HG03469 (cell line): ENCODE measurements at regions not wholly inside any gene's neighbourhood (a gene's known extent, or its start where the extent isn't known, plus 50 kb on each side); places are given as distances from the start of the nearest gene placed in this dataset.

Experiments used
- ATAC-seq: cut with Tn5 transposase; IDR thresholded peaks from one replicate; pipeline ENCODE4 v1.9.1; 2021; ENCODE audit warnings: mild to moderate bottlenecking, moderate library complexity, moderate number of reproducible peaks; ENCODE audit not compliant: unreplicated experiment

DNA sequence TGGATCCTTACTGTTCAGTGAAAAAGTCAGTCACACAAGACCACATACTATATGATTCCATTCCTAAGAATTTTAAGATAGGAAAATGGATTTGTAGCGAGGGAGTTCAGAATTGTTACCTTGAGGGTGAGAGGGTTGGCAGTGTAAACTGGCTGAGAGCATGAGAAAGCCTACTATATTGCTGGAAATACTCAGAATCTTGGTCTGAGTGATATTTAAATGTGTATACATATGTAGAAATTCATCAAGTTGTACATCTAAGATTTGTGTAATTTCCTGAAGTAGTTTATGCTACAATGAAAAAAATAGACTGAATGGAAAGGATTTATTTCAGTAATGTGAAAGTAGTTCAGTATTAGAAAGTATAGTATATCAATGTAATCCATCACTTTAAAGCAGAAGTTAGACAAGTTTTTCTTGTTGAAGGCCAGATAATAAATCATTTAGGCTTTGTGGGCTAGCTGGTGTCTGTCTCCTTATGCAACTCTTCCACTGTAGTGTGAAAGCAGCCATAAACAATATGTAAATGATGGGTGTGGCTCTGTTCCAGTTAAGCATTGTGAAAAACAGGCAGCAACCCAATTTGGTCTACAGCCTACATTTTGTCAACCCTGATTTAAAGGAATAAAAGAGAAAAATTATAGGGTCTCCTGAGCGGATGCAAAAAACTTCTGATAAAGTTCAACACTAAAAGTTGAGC is 127.2 kb upstream of the THY1 start:
- ATAC-seq = no peak

DNA sequence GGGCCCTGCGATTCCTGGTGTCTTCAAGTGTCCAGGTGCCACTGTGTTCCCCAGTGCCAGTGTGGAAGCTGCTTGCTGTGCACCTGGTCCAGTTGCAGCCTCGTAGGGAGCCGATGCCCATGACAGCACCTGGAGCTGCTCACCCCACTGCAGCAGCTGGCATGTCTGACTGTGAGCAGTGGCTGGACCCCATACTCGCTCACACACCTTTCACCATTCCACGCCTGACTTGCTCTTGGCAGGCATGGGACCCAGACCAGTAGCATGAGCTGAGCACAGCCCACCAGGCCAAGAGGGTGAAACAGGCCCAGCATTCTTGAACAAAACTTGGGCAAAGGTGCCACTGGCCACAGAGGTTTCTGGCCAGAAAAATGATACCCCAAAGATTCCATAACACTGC is 124.5 kb upstream of the THY1 start:
- ATAC-seq = no peak

DNA sequence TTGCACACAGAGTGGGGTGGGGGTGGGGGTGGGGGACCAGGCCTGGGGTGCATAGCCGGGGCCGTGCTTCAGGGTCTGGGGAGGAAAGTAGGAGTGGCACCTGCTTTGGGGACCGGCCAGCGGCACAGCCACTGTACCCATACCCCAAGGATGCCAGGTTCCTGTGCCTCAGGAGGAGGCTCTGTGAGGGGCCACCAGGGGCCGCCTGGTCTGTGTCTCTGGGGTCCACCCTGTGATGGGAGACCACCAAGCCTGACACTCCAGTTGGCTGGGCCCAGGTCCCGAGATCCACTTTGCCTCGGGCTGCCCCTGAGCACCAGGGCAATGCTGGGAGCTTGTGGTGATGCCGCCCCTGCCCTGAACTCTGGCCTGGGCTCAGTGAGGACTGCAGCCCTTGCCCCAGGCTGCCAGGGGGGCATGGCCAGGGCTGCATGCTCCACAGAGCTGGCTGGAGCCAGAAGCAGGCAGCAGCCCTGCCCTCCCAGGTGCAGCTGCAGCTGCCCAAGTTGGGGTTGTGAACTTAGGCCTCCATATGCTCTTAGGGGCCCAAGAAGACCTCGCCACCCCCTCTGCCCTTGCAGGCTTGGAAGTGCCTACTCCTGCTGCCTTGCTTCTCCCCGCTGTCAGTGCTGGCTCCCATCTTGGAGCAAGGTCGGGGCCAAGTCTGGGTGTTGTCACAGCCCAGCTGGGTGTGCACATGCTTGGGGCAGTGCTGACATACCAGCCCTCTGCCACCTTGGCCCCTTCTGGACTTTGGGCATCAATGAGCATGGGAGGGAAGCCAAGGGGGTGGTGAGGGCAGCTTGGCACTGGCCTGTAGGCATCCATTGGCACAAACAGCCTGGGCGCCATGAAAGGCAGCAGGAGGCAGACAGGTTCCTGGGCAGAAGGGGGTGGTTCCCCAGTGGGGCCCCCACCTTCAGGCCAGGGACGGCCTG is 123.3 kb upstream of the THY1 start:
- ATAC-seq = no peak

DNA sequence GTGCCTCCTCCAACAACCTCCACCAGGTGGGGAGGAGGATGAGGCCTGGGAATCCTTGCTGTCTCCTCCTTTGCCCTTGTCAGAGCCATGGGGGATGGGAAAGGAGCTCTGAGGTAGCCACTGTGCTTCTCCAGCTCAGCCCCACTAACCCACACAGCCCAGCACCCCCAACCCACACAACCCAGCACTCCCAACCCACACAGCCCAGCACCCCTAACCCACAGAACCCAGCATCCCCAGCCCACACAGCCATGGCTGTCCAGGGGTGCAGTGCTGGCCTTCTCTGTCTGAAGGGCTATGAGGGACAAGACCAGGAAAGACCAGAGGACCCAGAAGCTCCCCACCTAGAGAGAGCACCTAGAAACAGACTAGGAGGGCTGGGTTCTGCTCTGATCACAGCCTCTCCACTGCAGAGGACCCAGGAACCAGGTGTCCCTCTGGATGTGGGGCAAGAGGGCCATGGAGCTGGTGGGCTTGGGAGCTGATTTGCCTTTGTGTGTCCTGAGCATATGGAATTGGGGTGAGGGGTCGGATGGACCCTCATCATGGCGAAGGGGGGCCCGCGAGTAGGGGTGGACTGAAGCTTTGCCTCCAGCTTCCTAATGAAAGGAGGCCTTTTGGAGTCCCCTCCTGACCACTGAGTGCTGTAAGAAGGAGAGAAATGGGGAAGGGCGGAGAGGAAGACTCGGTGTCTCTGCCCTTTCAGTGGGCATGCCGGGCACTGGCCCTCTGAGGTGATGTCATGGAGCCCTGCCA is 117.6 kb upstream of the THY1 start:
- ATAC-seq = no peak

DNA sequence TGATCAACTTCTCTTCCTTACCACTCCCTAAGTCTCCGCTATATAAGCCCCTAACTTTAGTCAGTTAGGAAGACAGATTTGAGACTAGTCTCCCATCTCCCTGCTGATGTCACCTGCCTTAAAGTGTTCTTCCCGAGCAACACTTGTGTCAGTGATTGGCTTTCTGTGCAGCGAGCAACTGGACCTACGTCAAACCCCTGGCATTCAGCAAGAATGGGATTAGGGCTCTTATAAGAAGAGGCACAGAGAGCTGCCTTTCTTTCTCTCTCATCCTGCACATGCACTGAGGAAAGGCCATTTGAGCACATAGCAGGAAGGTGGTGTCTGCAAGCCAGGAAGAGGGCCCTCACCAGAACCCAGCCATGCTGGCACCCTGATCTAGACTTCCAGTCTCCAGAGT is 116.6 kb upstream of the THY1 start:
- ATAC-seq = no peak

DNA sequence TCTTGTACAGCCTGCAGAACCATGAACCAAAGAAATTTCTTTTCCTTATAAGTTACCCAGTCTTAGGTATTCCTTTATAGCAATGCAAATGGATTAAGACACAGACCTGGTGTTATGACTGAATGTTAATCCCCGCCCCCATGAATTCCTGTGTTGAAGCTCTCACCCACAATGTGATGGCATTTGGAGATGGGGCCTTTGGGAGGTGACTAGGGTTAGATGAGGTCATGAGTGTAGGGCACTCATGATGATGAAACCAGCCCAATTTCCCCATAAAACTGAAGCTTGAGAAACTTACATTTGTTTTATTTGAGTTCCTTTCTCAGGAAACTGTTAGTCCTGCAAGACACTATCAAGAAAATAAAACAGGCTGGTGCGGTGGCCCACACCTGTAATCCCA is 115.8 kb upstream of the THY1 start:
- no peak for ATAC-seq

DNA sequence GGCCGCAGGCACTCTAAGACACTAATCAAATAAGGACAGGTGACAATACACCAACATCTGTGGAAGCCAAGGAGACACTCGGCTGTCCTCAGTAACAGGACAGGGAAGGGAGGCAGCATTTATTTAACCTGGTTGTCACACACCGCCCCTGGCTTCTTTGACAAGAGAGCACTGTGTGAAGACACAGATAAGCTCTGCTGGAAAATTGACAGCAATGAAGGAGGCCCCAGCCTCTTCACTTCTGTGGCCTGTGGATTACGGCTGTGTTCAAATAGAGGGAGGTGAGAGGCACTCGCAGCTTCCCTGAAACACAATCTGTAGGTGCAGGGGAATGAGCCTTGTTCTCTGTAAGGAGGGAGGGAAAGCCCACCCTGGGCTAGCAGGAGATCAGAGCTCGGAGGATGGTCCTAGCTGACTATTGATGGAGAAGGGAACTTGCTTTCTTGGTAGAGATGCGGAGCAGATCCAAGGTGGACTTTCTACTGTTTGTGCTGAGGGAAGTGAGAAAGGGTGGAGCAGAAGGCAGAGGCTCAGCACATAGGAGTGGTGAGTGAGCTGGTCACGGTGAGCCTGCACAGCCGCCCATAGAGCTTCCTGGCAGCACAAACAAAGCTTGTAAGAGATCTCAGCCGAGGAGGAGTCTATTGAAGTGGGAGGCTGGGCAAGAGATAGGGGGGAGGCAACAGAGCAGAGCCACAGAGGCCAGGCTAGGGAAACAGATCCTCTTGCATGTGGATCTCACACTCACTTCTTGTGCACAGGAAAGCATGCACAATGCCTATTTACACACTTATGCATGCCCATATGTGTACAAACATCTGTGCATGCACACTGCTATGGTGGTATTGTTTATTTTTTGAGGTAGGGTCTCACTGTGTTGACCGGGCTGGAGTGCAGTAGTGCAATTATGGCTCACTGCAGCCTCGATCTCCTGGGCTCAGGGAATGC is 114.6 kb upstream of the THY1 start:
- ATAC-seq = no peak

DNA sequence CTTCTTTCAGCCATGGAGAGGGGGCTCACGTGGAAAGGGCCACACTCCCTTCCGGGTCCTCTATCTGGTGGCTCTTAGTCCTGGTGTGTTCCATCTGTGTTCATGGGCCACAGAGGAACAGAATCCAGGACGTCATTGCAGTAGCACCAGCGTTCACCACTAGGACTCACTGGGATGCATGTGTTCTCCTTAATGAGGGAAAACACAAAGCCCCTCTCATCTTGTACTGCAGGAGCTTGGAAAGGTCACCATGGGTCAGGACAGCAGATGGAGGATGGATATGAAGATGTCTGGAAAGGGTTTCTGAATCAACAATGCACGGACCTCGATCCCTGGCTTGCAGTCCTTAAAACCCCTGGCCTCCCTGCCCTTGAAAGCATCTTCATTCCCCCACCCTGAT is 113.8 kb upstream of the THY1 start:
- ATAC-seq = no peak

DNA sequence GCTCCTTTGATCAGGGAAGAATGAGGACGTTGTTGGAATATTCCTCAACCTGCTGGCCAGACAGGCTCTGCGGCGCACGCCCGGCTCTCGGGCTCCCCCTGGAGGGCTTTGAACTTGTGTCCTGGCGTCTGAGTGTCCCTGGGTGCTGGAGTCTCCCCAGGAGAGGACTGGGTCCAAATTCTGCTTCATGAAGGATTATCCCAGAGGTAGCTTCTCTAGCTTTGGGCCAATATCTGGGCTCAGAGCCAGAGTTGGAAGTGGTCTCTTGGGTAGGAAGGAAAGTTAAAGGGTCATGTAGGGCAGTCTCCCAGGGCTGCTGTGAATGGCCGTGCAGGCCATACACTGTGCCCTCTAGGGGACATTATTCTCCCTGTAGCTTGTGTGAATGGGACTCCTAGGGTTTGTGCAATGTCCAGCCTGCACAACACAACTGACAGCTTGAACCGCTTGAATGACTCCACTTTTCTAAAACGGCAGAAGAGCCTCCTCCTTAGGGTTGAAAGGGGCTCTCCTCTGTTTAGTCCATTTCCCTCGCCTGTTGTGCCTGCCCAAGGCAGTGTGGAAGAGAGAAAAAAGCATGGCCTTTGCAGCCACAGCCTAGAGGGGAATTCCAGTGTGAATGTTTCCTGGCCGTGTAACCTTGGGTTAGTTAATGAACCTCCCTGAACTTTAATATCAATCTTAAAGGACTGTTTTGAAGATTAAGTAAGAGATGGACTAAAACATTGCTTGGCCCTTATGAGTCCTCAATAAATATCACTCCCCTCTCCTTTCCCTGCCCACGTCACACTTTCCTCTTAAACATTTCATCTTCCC is 111.2 kb upstream of the THY1 start:
- ATAC-seq = no peak

DNA sequence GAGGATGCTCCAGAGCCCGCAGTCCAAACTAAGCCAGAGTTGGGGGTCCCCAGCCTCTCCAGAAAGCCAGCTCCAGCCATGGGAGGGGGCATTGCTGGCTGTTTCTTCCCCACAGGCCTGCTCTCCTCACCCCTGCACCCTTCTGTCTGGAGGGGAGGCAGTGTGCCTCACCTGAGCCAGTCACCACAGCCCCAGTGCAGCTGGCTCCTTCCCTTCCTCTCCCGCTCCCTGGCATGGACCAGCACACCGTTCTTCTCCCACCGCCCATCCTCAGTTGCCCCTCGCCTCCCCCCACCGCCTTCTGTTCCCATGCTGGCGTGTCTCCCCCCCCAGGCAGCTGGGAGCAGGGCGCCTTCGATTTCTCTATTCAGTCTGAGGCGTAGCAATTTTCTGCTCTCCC is 110.5 kb upstream of the THY1 start:
- no peak for ATAC-seq

DNA sequence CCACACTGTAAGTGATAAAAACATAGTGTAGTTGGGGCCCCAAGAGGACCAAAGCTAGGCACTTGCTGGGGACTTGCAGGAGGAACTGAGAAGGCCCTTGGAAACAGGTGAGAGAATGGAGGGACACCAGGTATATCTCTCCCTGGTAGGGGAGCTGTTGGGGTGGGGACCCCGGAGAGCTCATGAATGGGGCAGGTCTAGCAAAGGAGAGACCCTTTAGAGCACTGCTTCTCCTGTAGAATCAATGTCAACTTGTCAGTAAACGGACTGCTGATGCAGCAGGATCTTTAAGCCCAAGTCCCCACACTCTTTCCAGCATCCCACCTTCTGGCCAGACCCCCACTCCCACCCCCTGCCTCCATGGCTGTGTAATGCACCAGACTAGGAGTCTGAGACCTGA is 109.6 kb upstream of the THY1 start:
- ATAC-seq = no peak

DNA sequence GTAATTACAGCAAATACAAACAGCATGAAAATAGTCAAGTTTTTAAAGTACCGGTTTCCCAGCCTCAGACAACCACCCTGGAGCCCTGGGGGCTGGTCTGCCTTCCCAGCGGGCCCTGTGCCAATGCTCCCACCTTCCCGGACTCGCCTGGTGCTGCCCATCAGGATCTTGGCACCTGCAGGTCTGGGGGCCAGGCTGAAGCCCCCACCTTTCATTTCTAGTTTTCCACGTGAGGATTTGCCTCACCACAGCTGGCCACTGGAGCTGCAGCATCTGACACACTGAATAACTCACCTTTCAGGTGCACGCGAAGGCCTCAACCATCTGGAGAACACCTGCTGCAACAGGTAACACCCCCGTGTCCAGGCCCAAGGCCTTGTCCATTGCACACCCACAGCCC is 108.7 kb upstream of the THY1 start:
- no peak for ATAC-seq

DNA sequence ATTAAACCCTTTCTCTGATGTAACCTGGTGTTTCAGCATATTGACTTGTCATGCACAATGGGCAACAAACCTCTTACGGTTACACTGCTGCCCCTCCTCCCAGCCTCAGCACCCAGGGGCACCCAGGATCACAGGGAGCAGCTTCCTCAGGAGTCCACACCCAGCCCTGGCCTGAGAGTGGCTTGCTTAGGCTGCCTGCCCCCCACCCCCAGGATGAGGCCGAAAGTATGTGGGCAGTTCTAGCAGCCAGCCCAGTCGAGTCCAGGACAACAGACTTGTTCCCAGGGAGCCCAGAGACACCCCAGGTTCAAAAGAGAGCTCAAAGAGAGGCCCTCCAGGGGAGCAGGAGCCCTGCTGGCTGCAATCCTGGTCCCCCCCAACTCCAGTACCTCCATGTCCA is 108.1 kb upstream of the THY1 start:
- ATAC-seq = no peak

DNA sequence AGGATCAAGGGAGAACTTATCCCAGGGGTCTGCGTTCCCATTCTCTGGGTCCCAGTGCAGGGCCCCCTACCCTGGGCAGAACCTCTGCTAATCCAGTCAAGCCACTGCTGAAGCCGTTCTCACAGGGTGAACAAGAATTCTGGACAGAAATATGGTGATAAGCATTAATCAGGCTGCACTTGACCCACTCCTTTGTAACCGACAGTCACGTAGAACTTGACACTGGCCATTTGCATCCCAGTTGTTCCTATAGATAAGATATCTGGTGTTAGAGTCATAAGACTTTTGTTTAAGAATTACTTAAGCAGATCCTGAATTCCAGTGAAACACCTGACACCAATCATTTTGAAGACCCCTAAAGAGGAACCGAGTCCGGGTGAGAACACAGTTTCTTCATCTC is 107.5 kb upstream of the THY1 start:
- no peak for ATAC-seq

DNA sequence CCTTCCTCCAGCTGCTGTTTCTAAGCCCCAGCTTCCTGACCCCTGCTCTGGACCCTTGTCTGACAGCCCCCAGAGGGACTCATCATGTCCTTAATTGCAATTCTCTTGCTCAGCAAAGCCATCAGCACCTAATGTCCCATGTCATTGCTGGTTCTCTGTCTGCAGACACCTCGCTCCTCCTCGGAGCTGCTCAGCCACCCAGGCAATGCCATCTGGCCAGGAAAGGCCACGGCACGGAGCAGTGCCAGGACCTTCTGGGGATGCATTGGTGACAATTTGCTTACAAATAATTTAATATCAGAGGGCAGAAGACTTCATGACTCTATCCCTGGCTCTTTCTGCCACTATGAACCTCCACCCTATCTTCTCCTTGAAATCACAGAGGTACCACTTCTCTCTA is 107.0 kb upstream of the THY1 start:
- no peak for ATAC-seq

DNA sequence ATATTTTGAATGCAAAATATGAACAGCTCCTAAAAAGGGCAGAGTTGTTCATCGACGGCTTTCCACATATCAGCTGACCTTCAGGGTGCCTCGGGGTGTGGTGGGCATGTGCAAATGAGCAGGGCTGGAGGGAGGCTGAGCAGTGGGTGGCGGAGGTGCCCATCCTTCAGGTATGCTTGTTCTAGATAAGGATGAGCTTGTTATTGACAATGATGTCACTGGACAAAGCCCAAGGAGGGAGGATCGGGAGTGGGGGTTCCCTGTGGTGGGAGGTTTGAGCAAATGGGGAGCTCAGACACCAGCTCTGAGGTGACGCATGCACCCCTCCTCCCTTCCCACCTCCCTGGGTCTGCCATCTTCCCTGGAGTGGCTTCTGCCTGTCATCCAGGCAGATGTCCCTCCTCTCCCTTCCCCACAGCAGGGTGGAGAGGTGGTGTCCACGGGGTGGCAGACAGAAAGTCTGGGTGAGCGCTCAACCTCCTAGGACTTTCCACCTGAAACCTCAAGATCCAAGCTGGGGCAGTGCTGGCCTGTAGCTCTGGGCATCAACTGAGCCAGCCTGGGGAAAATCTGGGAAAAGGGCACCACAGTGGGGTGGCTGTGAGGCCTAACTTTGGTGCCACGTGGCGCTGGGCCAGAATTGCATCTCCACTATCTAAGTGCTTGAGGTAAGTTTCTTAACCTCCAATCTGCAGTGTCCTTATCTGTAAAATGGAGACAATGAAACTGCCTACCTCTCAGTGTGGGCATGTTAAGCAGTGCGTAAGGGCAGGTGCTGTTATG is 106.3 kb upstream of the THY1 start:
- ATAC-seq = no peak

DNA sequence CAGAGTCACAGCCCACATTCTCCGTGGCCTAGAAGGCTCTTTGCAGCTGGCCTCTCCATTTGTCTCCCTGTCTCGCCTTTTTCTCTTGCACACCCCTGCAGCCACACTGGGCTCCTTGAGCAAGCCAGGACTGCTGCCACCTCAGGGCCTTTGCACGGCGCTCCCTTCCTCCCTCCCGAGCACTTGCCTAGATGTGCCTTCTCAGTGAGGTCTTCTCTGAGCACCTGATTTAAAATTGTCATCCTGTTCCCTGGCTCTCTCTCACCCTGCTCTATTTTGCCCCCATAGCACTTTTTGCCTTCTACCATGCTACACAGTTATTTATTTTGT is 102.9 kb upstream of the THY1 start:
- ATAC-seq = no peak

DNA sequence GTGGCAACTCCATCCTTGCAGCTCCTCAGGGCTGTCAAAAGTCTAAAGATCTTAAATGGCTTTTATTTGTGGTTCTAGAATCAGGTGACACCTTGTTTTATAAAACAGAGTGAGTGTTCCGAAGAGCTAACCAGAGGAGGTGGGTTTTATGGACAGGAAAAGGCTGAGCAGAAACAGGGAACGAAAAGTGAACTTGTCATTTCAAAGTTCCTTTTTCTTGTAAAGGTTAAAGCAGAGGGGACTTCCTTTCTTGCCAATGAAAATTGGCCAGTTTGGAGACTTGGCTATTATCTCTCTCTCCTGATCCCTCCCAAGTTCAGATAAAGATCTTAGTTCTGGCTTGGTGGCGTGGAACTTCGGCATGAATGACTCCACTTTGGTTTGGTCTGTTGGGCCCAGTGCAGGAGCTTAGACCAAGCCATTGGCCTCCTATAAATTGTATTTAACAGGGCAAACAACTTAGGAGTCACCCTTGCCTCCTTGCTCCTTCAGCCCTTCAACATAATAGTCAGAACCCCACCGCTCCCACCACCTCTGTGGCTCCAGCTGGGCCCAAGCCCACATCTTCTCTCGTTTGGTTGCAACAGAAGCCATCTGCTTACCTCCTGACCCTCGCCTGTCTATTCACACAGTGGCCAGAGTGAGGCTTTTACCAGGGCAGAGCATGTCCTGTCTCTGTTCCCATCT is 102.4 kb upstream of the THY1 start:
- no peak for ATAC-seq
